ENCODE measurements at regions not wholly inside any gene's neighbourhood (a gene's known extent, or its start where the extent isn't known, plus 50 kb on each side); places are given as distances from the start of the nearest gene placed in this dataset.

DNA sequence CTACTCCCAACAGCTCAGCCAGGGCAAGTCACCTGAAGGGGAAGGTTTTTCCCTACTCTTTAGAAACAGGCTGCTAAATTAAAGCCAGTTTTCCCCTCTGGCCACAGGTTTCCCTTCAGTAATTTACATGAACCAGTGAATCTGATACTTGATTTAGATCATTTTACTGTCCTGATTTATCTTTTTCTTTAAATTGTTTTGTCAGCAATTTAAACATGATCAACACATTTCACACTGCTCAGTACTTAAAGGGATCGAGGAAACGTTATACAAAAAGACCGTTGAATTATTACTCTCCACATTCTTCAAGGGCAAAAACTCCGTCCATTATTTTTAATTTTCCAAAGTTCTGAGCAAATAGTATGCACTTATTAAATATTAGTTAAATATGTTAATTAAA lies 1165.7 kb upstream of the GYPC start:
- H3K36me3 Mint-ChIP-seq (ENCODE audit: low read depth) = no peaks in the 10 kb centered on the region
- H3K4me2 ChIP-seq = no peak overlapping the region
- no peak for ATAC-seq
- H4K20me1 ChIP-seq (replicated peaks; ENCODE audit: insufficient read depth) = no peaks in the 10 kb centered on the region
- no peak overlapping the region for H2AFZ ChIP-seq
- H3K4me1 Mint-ChIP-seq = no peaks in the 10 kb centered on the region
- peaks cover 7% of the 10 kb centered on the region; the same call in 2 of the 3 replicates for H3K9me3 Mint-ChIP-seq
- H3K9me2 ChIP-seq (ENCODE audit: insufficient read depth) = 0 out of 2 replicates have a peak, but pooled peaks cover 8% of the 10 kb centered on the region
- no peaks in the 10 kb centered on the region for H3F3A ChIP-seq (replicated peaks; ENCODE audit: low read depth)
- no peak overlapping the region for H3K27ac ChIP-seq (ENCODE audit: low read depth)
- H3K36me3 ChIP-seq (ENCODE audit: insufficient read depth) = no peaks in the 10 kb centered on the region
- no peaks in the 10 kb centered on the region for H3K27me3 ChIP-seq (ENCODE audit: insufficient read depth)
- H3K79me2 ChIP-seq (replicated peaks; ENCODE audit: insufficient read depth) = no peaks in the 10 kb centered on the region
- DNase-seq (ENCODE audit: low spot score) = no peak
- no peaks in the 10 kb centered on the region for H3K27me3 Mint-ChIP-seq (ENCODE audit: insufficient read depth, low read depth, poor library complexity)
- H3K4me3 ChIP-seq = no peak overlapping the region
- H3K4me3 Mint-ChIP-seq = no peak overlapping the region
- H3K4me1 ChIP-seq (ENCODE audit: insufficient read depth) = no peaks in the 10 kb centered on the region
- TF ChIP-seq EZH2 (IDR thresholded peaks at IDR 0.05; ENCODE audit: low read depth, unreplicated experiment) (no peak), EZH2phosphoT487 (IDR thresholded peaks at IDR 0.05; ENCODE audit: unreplicated experiment) (no peak)
- TF ChIP-seq, protein P1, sequence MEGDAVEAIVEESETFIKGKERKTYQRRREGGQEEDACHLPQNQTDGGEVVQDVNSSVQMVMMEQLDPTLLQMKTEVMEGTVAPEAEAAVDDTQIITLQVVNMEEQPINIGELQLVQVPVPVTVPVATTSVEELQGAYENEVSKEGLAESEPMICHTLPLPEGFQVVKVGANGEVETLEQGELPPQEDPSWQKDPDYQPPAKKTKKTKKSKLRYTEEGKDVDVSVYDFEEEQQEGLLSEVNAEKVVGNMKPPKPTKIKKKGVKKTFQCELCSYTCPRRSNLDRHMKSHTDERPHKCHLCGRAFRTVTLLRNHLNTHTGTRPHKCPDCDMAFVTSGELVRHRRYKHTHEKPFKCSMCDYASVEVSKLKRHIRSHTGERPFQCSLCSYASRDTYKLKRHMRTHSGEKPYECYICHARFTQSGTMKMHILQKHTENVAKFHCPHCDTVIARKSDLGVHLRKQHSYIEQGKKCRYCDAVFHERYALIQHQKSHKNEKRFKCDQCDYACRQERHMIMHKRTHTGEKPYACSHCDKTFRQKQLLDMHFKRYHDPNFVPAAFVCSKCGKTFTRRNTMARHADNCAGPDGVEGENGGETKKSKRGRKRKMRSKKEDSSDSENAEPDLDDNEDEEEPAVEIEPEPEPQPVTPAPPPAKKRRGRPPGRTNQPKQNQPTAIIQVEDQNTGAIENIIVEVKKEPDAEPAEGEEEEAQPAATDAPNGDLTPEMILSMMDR (conservative IDR thresholded peaks at IDR 0.05; ENCODE audit: low read depth in 2 of 2) = no peak
- TF ChIP-seq, protein P2, sequence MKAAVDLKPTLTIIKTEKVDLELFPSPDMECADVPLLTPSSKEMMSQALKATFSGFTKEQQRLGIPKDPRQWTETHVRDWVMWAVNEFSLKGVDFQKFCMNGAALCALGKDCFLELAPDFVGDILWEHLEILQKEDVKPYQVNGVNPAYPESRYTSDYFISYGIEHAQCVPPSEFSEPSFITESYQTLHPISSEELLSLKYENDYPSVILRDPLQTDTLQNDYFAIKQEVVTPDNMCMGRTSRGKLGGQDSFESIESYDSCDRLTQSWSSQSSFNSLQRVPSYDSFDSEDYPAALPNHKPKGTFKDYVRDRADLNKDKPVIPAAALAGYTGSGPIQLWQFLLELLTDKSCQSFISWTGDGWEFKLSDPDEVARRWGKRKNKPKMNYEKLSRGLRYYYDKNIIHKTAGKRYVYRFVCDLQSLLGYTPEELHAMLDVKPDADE (IDR thresholded peaks at IDR 0.05) = no peak
- no peak overlapping the region for H3K27ac Mint-ChIP-seq

DNA sequence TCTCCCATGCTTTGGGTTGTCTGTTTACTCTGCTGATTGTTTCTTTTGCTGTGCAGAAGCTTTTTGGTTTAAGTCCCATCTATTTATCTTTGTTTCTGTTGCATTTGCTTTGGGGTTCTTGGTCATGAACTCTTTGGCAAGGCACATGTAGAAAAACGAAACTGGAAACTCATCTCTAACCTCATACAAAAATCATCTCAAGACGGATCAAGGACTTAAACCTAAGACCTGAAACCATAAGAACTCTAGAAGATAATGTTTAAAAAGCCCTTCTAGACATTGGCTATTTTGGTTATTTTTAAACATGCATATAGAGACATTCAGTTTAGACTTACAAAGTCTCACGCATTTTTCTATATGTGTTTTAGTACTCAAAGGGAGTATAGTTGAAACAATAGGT lies 1164.3 kb upstream of the GYPC start:
- ATAC-seq (no peak), DNase-seq (ENCODE audit: low spot score) (no peak)
- Histone ChIP-seq H3K27me3 (ENCODE audit: insufficient read depth) (no peaks in the 10 kb centered on the region), H3K9me2 (ENCODE audit: insufficient read depth) (0 out of 2 replicates have a peak, but pooled peaks cover 8% of the 10 kb centered on the region), H3F3A (replicated peaks; ENCODE audit: low read depth) (no peaks in the 10 kb centered on the region), H3K4me2 (no peak overlapping the region), H2AFZ (no peak overlapping the region), H3K27ac (ENCODE audit: low read depth) (no peak overlapping the region), H3K36me3 (ENCODE audit: insufficient read depth) (no peaks in the 10 kb centered on the region), H3K4me3 (no peak overlapping the region), H4K20me1 (replicated peaks; ENCODE audit: insufficient read depth) (no peaks in the 10 kb centered on the region), H3K79me2 (replicated peaks; ENCODE audit: insufficient read depth) (no peaks in the 10 kb centered on the region), H3K4me1 (ENCODE audit: insufficient read depth) (no peaks in the 10 kb centered on the region)
- Mint-ChIP-seq H3K36me3 (ENCODE audit: low read depth) (no peaks in the 10 kb centered on the region), H3K4me3 (no peak overlapping the region), H3K27ac (no peak overlapping the region), H3K27me3 (ENCODE audit: insufficient read depth, low read depth, poor library complexity) (no peaks in the 10 kb centered on the region), H3K9me3 (peaks cover 7% of the 10 kb centered on the region; the same call in 2 of the 3 replicates), H3K4me1 (peaks cover 2% of the 10 kb centered on the region; the same call in 2 of the 3 replicates)
- TF ChIP-seq ZNF331 (CRISPR knock-in tag; IDR thresholded peaks at IDR 0.05; ENCODE audit: low read depth) (no peak), JUNB (IDR thresholded peaks at IDR 0.05; ENCODE audit: unreplicated experiment) (no peak), NANOG (IDR thresholded peaks at IDR 0.05; ENCODE audit: borderline replicate concordance) (no peak), POLR2AphosphoS5 (IDR thresholded peaks at IDR 0.05; ENCODE audit: low read depth) (no peak), EZH2 (IDR thresholded peaks at IDR 0.05; ENCODE audit: low read depth, unreplicated experiment) (no peak), CREB1 (CRISPR knock-in tag; IDR thresholded peaks at IDR 0.05; ENCODE audit: low read depth) (no peak)
- TF ChIP-seq, protein P2 (IDR thresholded peaks at IDR 0.05) = no peak
- TF ChIP-seq, protein P1 (conservative IDR thresholded peaks at IDR 0.05; ENCODE audit: low read depth in 2 of 2) = no peak
